ENCODE measurements at regions not wholly inside any gene's neighbourhood (a gene's known extent, or its start where the extent isn't known, plus 50 kb on each side); places are given as distances from the start of the nearest gene placed in this dataset.

GRCh38 chr2:158732573-158733429 lies 62.3 kb upstream of the DAPL1 start:
- DNase-seq (ENCODE audit: insufficient read length, low spot score) = no peak
- no peak for FAIRE-seq

- DNase-seq (ENCODE audit: insufficient read length, low spot score) (no peak), FAIRE-seq (no peak)
These were observed 61.7 kb upstream of the DAPL1 start for GRCh38 chr2:158733430-158733755.

GRCh38 chr2:158734442-158734841 lies 60.7 kb upstream of the DAPL1 start:
- FAIRE-seq (no peak), DNase-seq (ENCODE audit: insufficient read length, low spot score) (no peak)

- FAIRE-seq (no peak), DNase-seq (ENCODE audit: insufficient read length, low spot score) (no peak)
These were observed 59.1 kb upstream of the DAPL1 start for GRCh38 chr2:158735822-158736580.

- DNase-seq (ENCODE audit: insufficient read length, low spot score) (no peak), FAIRE-seq (no peak)
These were observed 56.8 kb upstream of the DAPL1 start for GRCh38 chr2:158738363-158738762.

- no peak for DNase-seq (ENCODE audit: insufficient read length, low spot score)
- FAIRE-seq = no peak
These were observed 55.0 kb upstream of the DAPL1 start for GRCh38 chr2:158740127-158740526.

- FAIRE-seq = no peak
These were observed 54.5 kb upstream of the DAPL1 start for GRCh38 chr2:158740621-158741020.

GRCh38 chr2:158741625-158742024 lies 53.5 kb upstream of the DAPL1 start:
- FAIRE-seq = no peak

More at GRCh38 chr2:158740621-158741020, 54.5 kb upstream of the DAPL1 start:
- DNase-seq (ENCODE audit: insufficient read length, low spot score) = no peak

GRCh38 chr2:158742536-158742935 lies 52.6 kb upstream of the DAPL1 start:
- DNase-seq (ENCODE audit: insufficient read length, low spot score) = no peak
- FAIRE-seq = no peak

More at GRCh38 chr2:158741625-158742024, 53.5 kb upstream of the DAPL1 start:
- DNase-seq (ENCODE audit: insufficient read length, low spot score) = no peak

GRCh38 chr2:158743466-158743865 lies 51.7 kb upstream of the DAPL1 start:
- DNase-seq (ENCODE audit: insufficient read length, low spot score) (no peak), FAIRE-seq (no peak)

GRCh38 chr2:158743879-158744278 lies 51.2 kb upstream of the DAPL1 start:
- DNase-seq (ENCODE audit: insufficient read length, low spot score) = no peak
- FAIRE-seq = no peak

- FAIRE-seq = no peak
- peak; percentile 67 for DNase-seq (ENCODE audit: insufficient read length, low spot score)
These were observed 49.9 kb upstream of the DAPL1 start for GRCh38 chr2:158745067-158745865.

Data from HTR-8/SVneo (cell line).